GM12878 (cell line): ENCODE measurements at regions not wholly inside any gene's neighbourhood (a gene's known extent, or its start where the extent isn't known, plus 50 kb on each side); places are given as distances from the start of the nearest gene placed in this dataset.

Experiments
- BRCA1 ChIP-seq: IDR thresholded peaks from 2 replicates; pipeline ENCODE4 v1.6.1; 2011; ENCODE audit warnings: low read depth, low read length, improper control_type of control experiment
- CHD2 ChIP-seq: IDR thresholded peaks from 2 replicates; pipeline ENCODE4 v1.6.1; 2011; ENCODE audit warnings: low read depth, low read length, improper control_type of control experiment, borderline replicate concordance
- EP300 ChIP-seq, 2 experiments: fragments of 150-350 bp in 1 of 2; IDR thresholded peaks; 2 replicates each; pipeline ENCODE4 v1.6.1; 2011 to 2012; ENCODE audit warnings: low read depth in 2 of 2, low read length in 2 of 2, borderline replicate concordance in 1 of 2, improper control_type of control experiment in 1 of 2, inconsistent platforms in 1 of 2; ENCODE audit not compliant: control insufficient read depth in 1 of 2
- FOXK2 ChIP-seq: fragments of 450-650 bp; IDR thresholded peaks from 2 replicates; pipeline ENCODE4 v1.6.1; 2017; ENCODE audit warnings: mild to moderate bottlenecking, moderate library complexity
- HDAC6 ChIP-seq: fragments of 200-600 bp; sonication (generic); IDR thresholded peaks from one replicate; pipeline ENCODE4 v1.8.0; 2017; ENCODE audit warnings: antibody characterized with exemption; ENCODE audit not compliant: unreplicated experiment
- KAT2A ChIP-seq: conservative IDR thresholded peaks from 2 replicates; pipeline ENCODE4 v1.6.1; 2011; ENCODE audit warnings: low read depth, low read length; ENCODE audit not compliant: control insufficient read depth
- POLR2A ChIP-seq: IDR thresholded peaks from 2 replicates; pipeline ENCODE4 v1.6.1; 2011; ENCODE audit warnings: low read depth, mild to moderate bottlenecking, low read length
- POLR2AphosphoS5 ChIP-seq: IDR thresholded peaks from 2 replicates; pipeline ENCODE4 v1.6.1; 2011; ENCODE audit warnings: mild to moderate bottlenecking, low read length, inconsistent platforms
- RCOR1 ChIP-seq: conservative IDR thresholded peaks from 2 replicates; pipeline ENCODE4 v1.6.1; 2012; ENCODE audit warnings: low read depth, low read length, improper control_type of control experiment
- TBL1XR1 ChIP-seq: IDR thresholded peaks from 2 replicates; pipeline ENCODE4 v1.6.1; 2012; ENCODE audit warnings: low read depth, low read length, improper control_type of control experiment
- TF ChIP-seq, protein P1 (sequence below), 3 experiments: IDR thresholded peaks in 2 of 3; conservative IDR thresholded peaks in 1 of 3; 2 replicates each; pipeline ENCODE4 v1.5.1; 2011; ENCODE audit warnings: low read depth in 3 of 3, low read length in 3 of 3, mild to moderate bottlenecking in 3 of 3, control low read depth in 2 of 3, moderate library complexity in 2 of 3, inconsistent platforms in 1 of 3, mixed read lengths in 1 of 3; ENCODE audit not compliant: control insufficient read depth in 2 of 3, insufficient read depth in 1 of 3; ENCODE audit errors: extremely low read depth in 1 of 3

DNA sequence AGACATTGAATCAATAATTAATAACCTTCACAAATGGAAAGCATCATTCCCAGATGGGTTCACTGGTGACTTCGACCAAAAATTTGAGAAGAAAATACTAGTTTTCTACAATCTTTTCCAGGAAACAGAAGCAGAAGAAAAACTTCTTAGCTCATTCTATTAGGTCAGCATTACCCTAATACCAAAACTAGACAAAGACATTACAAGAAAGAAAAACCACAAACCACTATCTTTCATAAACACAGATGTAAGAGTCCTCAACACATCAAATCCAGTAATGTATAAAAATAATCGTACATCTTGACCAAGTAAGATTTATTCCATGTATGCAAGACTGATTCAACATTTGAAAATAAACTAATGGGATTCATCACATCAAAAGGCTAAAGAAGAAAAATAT lies 64.0 kb upstream of the CDK1 start:
- TF ChIP-seq, protein P1, sequence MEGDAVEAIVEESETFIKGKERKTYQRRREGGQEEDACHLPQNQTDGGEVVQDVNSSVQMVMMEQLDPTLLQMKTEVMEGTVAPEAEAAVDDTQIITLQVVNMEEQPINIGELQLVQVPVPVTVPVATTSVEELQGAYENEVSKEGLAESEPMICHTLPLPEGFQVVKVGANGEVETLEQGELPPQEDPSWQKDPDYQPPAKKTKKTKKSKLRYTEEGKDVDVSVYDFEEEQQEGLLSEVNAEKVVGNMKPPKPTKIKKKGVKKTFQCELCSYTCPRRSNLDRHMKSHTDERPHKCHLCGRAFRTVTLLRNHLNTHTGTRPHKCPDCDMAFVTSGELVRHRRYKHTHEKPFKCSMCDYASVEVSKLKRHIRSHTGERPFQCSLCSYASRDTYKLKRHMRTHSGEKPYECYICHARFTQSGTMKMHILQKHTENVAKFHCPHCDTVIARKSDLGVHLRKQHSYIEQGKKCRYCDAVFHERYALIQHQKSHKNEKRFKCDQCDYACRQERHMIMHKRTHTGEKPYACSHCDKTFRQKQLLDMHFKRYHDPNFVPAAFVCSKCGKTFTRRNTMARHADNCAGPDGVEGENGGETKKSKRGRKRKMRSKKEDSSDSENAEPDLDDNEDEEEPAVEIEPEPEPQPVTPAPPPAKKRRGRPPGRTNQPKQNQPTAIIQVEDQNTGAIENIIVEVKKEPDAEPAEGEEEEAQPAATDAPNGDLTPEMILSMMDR (IDR thresholded peaks at IDR 0.05 in 2 of 3, conservative IDR thresholded peaks at IDR 0.05 in 1 of 3; ENCODE audit: control insufficient read depth in 2 of 3, extremely low read depth in 1 of 3, insufficient read depth in 1 of 3, low read depth in 3 of 3, low read length in 3 of 3), result no peak
- TF ChIP-seq BRCA1, result no peak
- TF ChIP-seq KAT2A, result no peak
- TF ChIP-seq EP300 (IDR thresholded peaks at IDR 0.05; ENCODE audit: borderline replicate concordance in 1 of 2, control insufficient read depth in 1 of 2, low read depth in 2 of 2, low read length in 2 of 2), result no peak
- TF ChIP-seq POLR2AphosphoS5, result no peak
- TF ChIP-seq CHD2, result no peak
- TF ChIP-seq HDAC6, result no peak
- no peak for TF ChIP-seq RCOR1
- TF ChIP-seq POLR2A, result no peak
- no peak for TF ChIP-seq TBL1XR1
- no peak for TF ChIP-seq FOXK2
